Caco-2 (cell line): ENCODE measurements at regions not wholly inside any gene's neighbourhood (a gene's known extent, or its start where the extent isn't known, plus 50 kb on each side); places are given as distances from the start of the nearest gene placed in this dataset.
A peak's percentile ranks its signal among the peaks of the same experiment; 100 is the strongest.

Experiments used
- BruUV-seq: library from RNA; stranded (reverse); fragments of 400-500 nt; replicated peaks from 2 replicates; lab custom pipeline; 2021; lab: Mats Ljungman, UMichigan
- CTCF ChIA-PET: fragments of 300-600 bp; sonication (Branson Sonifier 250); formaldehyde crosslinking; loops from one replicate; lab custom pipeline; 2022; ENCODE audit warnings: antibody characterized with exemption; lab: Charles Lee
- POLR2A ChIA-PET: fragments of 300-600 bp; sonication (Branson Sonifier 250); formaldehyde crosslinking; loops from one replicate; lab custom pipeline; 2022; ENCODE audit warnings: antibody characterized with exemption; lab: Charles Lee
- DNase-seq, 2 experiments: peaks; one replicate each; pipeline versions ENCODE4 v3.0.0 to v3.0.0-alpha.2; 2020 to 2022
- H3K27me3 ChIP-seq: replicated peaks from 2 replicates; pipeline ENCODE4 v1.6.0; 2011; ENCODE audit warnings: low read length; ENCODE audit not compliant: control insufficient read depth, insufficient read depth
- H3K36me3 ChIP-seq: 2 replicates; pipeline ENCODE4 v1.5.1; 2011; ENCODE audit warnings: low read length; ENCODE audit not compliant: control insufficient read depth, insufficient read depth
- H3K4me1 ChIP-seq: fragments of 250-450 bp; sonication (Bioruptor Pico); 2 replicates; pipeline ENCODE4 v1.5.1; 2020; ENCODE audit warnings: mild to moderate bottlenecking
- H3K4me3 ChIP-seq: 2 replicates; pipeline ENCODE4 v1.5.1; 2011; ENCODE audit warnings: low read depth, mild to moderate bottlenecking, control low read depth, low read length
- H3K9me3 ChIP-seq: fragments of 250-450 bp; sonication (Bioruptor Pico); 2 replicates; pipeline ENCODE4 v1.5.1; 2020; ENCODE audit warnings: mild to moderate bottlenecking, moderate library complexity
- H3K27ac Mint-ChIP-seq: one replicate; pipeline ENCODE4 v1.8.0; 2022; ENCODE audit warnings: mixed read lengths; ENCODE audit not compliant: unreplicated experiment
- H3K27me3 Mint-ChIP-seq: one replicate; pipeline ENCODE4 v1.8.0; 2022; ENCODE audit warnings: mixed read lengths; ENCODE audit not compliant: insufficient read depth, unreplicated experiment
- H3K36me3 Mint-ChIP-seq: one replicate; pipeline ENCODE4 v1.8.0; 2022; ENCODE audit warnings: mild to moderate bottlenecking, mixed read lengths; ENCODE audit not compliant: insufficient read depth, unreplicated experiment
- H3K4me1 Mint-ChIP-seq: one replicate; pipeline ENCODE4 v1.8.0; 2022; ENCODE audit warnings: low read depth, mixed read lengths; ENCODE audit not compliant: unreplicated experiment
- H3K4me3 Mint-ChIP-seq: one replicate; pipeline ENCODE4 v1.8.0; 2022; ENCODE audit warnings: mild to moderate bottlenecking, moderate library complexity, mixed read lengths; ENCODE audit not compliant: unreplicated experiment
- H3K9me3 Mint-ChIP-seq: one replicate; pipeline ENCODE4 v1.8.0; 2022; ENCODE audit warnings: mixed read lengths; ENCODE audit not compliant: unreplicated experiment
- CTCF ChIP-seq, 2 experiments: fragments of 200-600 bp in 1 of 2; IDR thresholded peaks; 1 replicate in 1 of 2; 2 replicates in 1 of 2; pipeline versions ENCODE4 v1.5.1 to v1.8.0; 2011 to 2022; ENCODE audit warnings: antibody characterized with exemption in 1 of 2, control low read depth in 1 of 2, inconsistent platforms in 1 of 2, low read depth in 1 of 2, low read length in 1 of 2, mild to moderate bottlenecking in 1 of 2, moderate library complexity in 1 of 2; ENCODE audit not compliant: insufficient read depth in 1 of 2, severe bottlenecking in 1 of 2, unreplicated experiment in 1 of 2
- intact Hi-C: fragments of 100-400 bp; cut with micrococcal nuclease; formaldehyde crosslinking; loops from one replicate; pipeline ENCODE4 v1.10.0; 2022; ENCODE audit not compliant: unreplicated experiment

GRCh38 chrX:42195506-42195905, 272.2 kb upstream of the CASK start:
- no peak overlapping the region for H3K27ac Mint-ChIP-seq
- H3K36me3 ChIP-seq = no peaks in the 10 kb centered on the region
- TF ChIP-seq CTCF (IDR thresholded peaks at IDR 0.05; ENCODE audit: insufficient read depth in 1 of 2, low read depth in 1 of 2, low read length in 1 of 2, severe bottlenecking in 1 of 2, unreplicated experiment in 1 of 2) = peak in 1 of 2 experiments; percentile 8
- no peaks in the 10 kb centered on the region for H3K4me1 ChIP-seq
- no peaks in the 10 kb centered on the region for H3K27me3 Mint-ChIP-seq
- ChIA-PET CTCF (interaction anchor here (0.7 kb wide), 1 partner anchor 52 kb away, joined by 3 read pairs; no protein-coding TSS in a partner anchor), POLR2A (no interaction called here)
- H3K27me3 ChIP-seq = no peaks in the 10 kb centered on the region
- H3K4me1 Mint-ChIP-seq = peaks cover 11% of the 10 kb centered on the region
- peaks cover 9% of the 10 kb centered on the region for H3K9me3 Mint-ChIP-seq
- intact Hi-C loops = no loop called here
- H3K9me3 ChIP-seq = no peaks in the 10 kb centered on the region
- DNase-seq = peak; percentile 24 to 38
- no TSS peak for BruUV-seq
- H3K36me3 Mint-ChIP-seq = no peaks in the 10 kb centered on the region
- H3K4me3 ChIP-seq = no peak overlapping the region
- H3K4me3 Mint-ChIP-seq = no peak overlapping the region

- POLR2A ChIA-PET = no interaction called here
- Mint-ChIP-seq H3K36me3 (no peaks in the 10 kb centered on the region), H3K27ac (no peak overlapping the region), H3K9me3 (peaks cover 9% of the 10 kb centered on the region), H3K4me1 (no peaks in the 10 kb centered on the region), H3K27me3 (no peaks in the 10 kb centered on the region), H3K4me3 (no peak overlapping the region)
- no peak for TF ChIP-seq CTCF (IDR thresholded peaks at IDR 0.05; ENCODE audit: insufficient read depth in 1 of 2, low read depth in 1 of 2, low read length in 1 of 2, severe bottlenecking in 1 of 2, unreplicated experiment in 1 of 2)
- CTCF ChIA-PET = no interaction called here
- no peaks in the 10 kb centered on the region for H3K27me3 ChIP-seq
- H3K4me3 ChIP-seq = no peak overlapping the region
- intact Hi-C loops = no loop called here
- no peaks in the 10 kb centered on the region for H3K9me3 ChIP-seq
- H3K4me1 ChIP-seq = no peaks in the 10 kb centered on the region
- no TSS peak for BruUV-seq
- no peaks in the 10 kb centered on the region for H3K36me3 ChIP-seq
- DNase-seq = no peak
These were observed 266.2 kb upstream of the CASK start for GRCh38 chrX:42189576-42189975.

DNA sequence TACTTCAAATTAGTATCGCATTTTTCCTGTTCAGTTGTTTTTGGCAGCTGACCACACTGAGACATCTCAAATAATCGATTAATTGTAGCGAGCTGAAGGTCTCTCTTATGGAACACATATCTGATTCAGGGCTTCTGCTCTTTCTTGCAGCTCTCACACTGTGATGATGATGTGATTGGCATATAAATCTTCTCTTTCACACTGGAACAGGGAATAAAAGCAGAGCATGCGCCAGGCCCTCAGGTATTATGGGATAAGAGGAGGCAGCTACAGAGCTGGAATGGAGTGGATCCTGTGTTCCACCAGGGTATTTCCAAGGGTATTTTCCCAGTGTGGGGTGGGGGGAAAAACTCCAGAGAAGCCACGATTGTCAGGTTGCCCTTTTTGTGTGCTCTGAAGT, 265.4 kb upstream of the CASK start:
- Histone ChIP-seq H3K9me3 (no peaks in the 10 kb centered on the region), H3K4me3 (no peak overlapping the region), H3K4me1 (no peaks in the 10 kb centered on the region), H3K36me3 (no peaks in the 10 kb centered on the region), H3K27me3 (no peaks in the 10 kb centered on the region)
- CTCF ChIA-PET = no interaction called here
- POLR2A ChIA-PET = no interaction called here
- Mint-ChIP-seq H3K36me3 (no peaks in the 10 kb centered on the region), H3K4me3 (no peak overlapping the region), H3K9me3 (peaks cover 9% of the 10 kb centered on the region), H3K27ac (no peak overlapping the region), H3K27me3 (no peaks in the 10 kb centered on the region), H3K4me1 (no peaks in the 10 kb centered on the region)
- intact Hi-C loops = no loop called here
- no peak for TF ChIP-seq CTCF (IDR thresholded peaks at IDR 0.05; ENCODE audit: insufficient read depth in 1 of 2, low read depth in 1 of 2, low read length in 1 of 2, severe bottlenecking in 1 of 2, unreplicated experiment in 1 of 2)
- BruUV-seq = no TSS peak
- DNase-seq = no peak
